GM23338 (cell line): ENCODE measurements at regions not wholly inside any gene's neighbourhood (a gene's known extent, or its start where the extent isn't known, plus 50 kb on each side); places are given as distances from the start of the nearest gene placed in this dataset.

Experiments
- ATAC-seq: fragments of 200-7000 bp; cut with Tn5 transposase; 3 replicates; pipeline ENCODE4 v1.9.1; 2020
- DNase-seq: peaks from one replicate; pipeline ENCODE4 v3.0.0-alpha.2; 2015; ENCODE audit warnings: low spot score
- H2AFZ ChIP-seq: fragments of 200-600 bp; sonication (generic); 2 replicates; pipeline ENCODE4 v1.8.0; 2016; ENCODE audit warnings: antibody characterized with exemption, mild to moderate bottlenecking, moderate library complexity
- H3F3A ChIP-seq: fragments of 200-600 bp; sonication (generic); replicated peaks from 2 replicates; pipeline ENCODE4 v1.8.0; 2017; ENCODE audit warnings: antibody characterized with exemption, mixed run types, low read depth
- H3K27ac ChIP-seq: fragments of 200-600 bp; sonication (generic); 2 replicates; pipeline ENCODE4 v1.6.1; 2016; ENCODE audit warnings: low read depth
- H3K27me3 ChIP-seq: fragments of 200-600 bp; sonication (generic); 2 replicates; pipeline ENCODE4 v1.8.0; 2016; ENCODE audit warnings: mild to moderate bottlenecking, mixed run types, moderate library complexity; ENCODE audit not compliant: insufficient read depth
- H3K36me3 ChIP-seq: fragments of 200-600 bp; sonication (generic); 2 replicates; pipeline ENCODE4 v1.8.0; 2016; ENCODE audit warnings: mild to moderate bottlenecking; ENCODE audit not compliant: insufficient read depth
- H3K4me1 ChIP-seq: fragments of 200-600 bp; sonication (generic); 2 replicates; pipeline ENCODE4 v1.8.0; 2016; ENCODE audit warnings: mild to moderate bottlenecking, moderate library complexity; ENCODE audit not compliant: insufficient read depth
- H3K4me2 ChIP-seq: fragments of 200-600 bp; sonication (generic); 2 replicates; pipeline ENCODE4 v1.7.1; 2017; ENCODE audit warnings: mixed run types
- H3K4me3 ChIP-seq: fragments of 200-600 bp; sonication (generic); 2 replicates; pipeline ENCODE4 v1.6.1; 2016; ENCODE audit warnings: mixed run types
- H3K79me2 ChIP-seq: fragments of 200-600 bp; sonication (generic); replicated peaks from 2 replicates; pipeline ENCODE4 v1.8.0; 2017; ENCODE audit warnings: mild to moderate bottlenecking; ENCODE audit not compliant: insufficient read depth
- H3K9me2 ChIP-seq: fragments of 200-600 bp; sonication (generic); 2 replicates; pipeline ENCODE4 v1.8.0; 2017; ENCODE audit not compliant: insufficient read depth
- H4K20me1 ChIP-seq: fragments of 200-600 bp; sonication (generic); replicated peaks from 2 replicates; pipeline ENCODE4 v1.8.0; 2017; ENCODE audit warnings: mild to moderate bottlenecking; ENCODE audit not compliant: insufficient read depth
- H3K27ac Mint-ChIP-seq: 2 replicates; pipeline ENCODE4 v1.8.0; 2020; ENCODE audit warnings: inconsistent platforms, mild to moderate bottlenecking, moderate library complexity, mixed read lengths
- H3K27me3 Mint-ChIP-seq: 3 replicates; pipeline ENCODE4 v1.8.0; 2022; ENCODE audit warnings: low read depth, mild to moderate bottlenecking, moderate library complexity, mixed read lengths, inconsistent platforms; ENCODE audit not compliant: insufficient read depth, poor library complexity
- H3K36me3 Mint-ChIP-seq: 3 replicates; pipeline ENCODE4 v1.8.0; 2021; ENCODE audit warnings: low read depth, mild to moderate bottlenecking, inconsistent platforms, moderate library complexity, mixed read lengths
- H3K4me1 Mint-ChIP-seq: 3 replicates; pipeline ENCODE4 v1.8.0; 2020; ENCODE audit warnings: mild to moderate bottlenecking, inconsistent platforms, mixed read lengths
- H3K4me3 Mint-ChIP-seq: 3 replicates; pipeline ENCODE4 v1.8.0; 2021; ENCODE audit warnings: moderate library complexity, mild to moderate bottlenecking, inconsistent platforms, mixed read lengths
- H3K9me3 Mint-ChIP-seq: 3 replicates; pipeline ENCODE4 v1.8.0; 2020; ENCODE audit warnings: moderate library complexity, mild to moderate bottlenecking, inconsistent platforms, mixed read lengths
- CREB1 ChIP-seq: fragments of 250-450 bp; sonication (Bioruptor Pico); IDR thresholded peaks from 2 replicates; pipeline ENCODE4 v1.5.0; 2020; ENCODE audit warnings: low read depth, mild to moderate bottlenecking, moderate library complexity
- CTCF ChIP-seq, 2 experiments: fragments of 200-600 bp in 1 of 2; sonication (generic) in 1 of 2; conservative IDR thresholded peaks; 2 replicates each; pipeline versions ENCODE4 v1.5.1 to v1.6.1; 2016 to 2017; ENCODE audit warnings: antibody characterized with exemption in 2 of 2, low read depth in 2 of 2, mild to moderate bottlenecking in 2 of 2, moderate library complexity in 1 of 2
- EZH2 ChIP-seq: fragments of 200-600 bp; sonication (generic); IDR thresholded peaks from one replicate; pipeline ENCODE4 v1.8.0; 2017; ENCODE audit warnings: antibody characterized with exemption, mild to moderate bottlenecking, low read depth; ENCODE audit not compliant: unreplicated experiment
- EZH2phosphoT487 ChIP-seq: fragments of 200-600 bp; sonication (generic); IDR thresholded peaks from one replicate; pipeline ENCODE4 v1.8.1; 2018; ENCODE audit warnings: antibody characterized with exemption; ENCODE audit not compliant: unreplicated experiment
- JUNB ChIP-seq: IDR thresholded peaks from one replicate; pipeline ENCODE4 v1.6.1; 2016; ENCODE audit warnings: antibody characterized with exemption; ENCODE audit not compliant: unreplicated experiment
- REST ChIP-seq: IDR thresholded peaks from one replicate; pipeline ENCODE4 v1.6.1; 2018; ENCODE audit warnings: antibody characterized with exemption; ENCODE audit not compliant: unreplicated experiment
- ZNF114 ChIP-seq: fragments of 250-450 bp; sonication (Bioruptor Pico); IDR thresholded peaks from 2 replicates; pipeline ENCODE4 v1.5.0; 2020; ENCODE audit warnings: mild to moderate bottlenecking, moderate library complexity
- ZNF462 ChIP-seq: fragments of 250-450 bp; sonication (Bioruptor Pico); IDR thresholded peaks from 2 replicates; pipeline ENCODE4 v1.5.0; 2020; ENCODE audit warnings: mild to moderate bottlenecking, moderate library complexity

- H3K27me3 Mint-ChIP-seq: peaks cover 21% of the 10 kb centered on the region
- H3K4me3 Mint-ChIP-seq: no peak overlapping the region
- DNase-seq: no peak
- Histone ChIP-seq H3K4me2 (no peak overlapping the region), H3K79me2 (no peaks in the 10 kb centered on the region), H3K4me1 (peaks cover 29% of the 10 kb centered on the region), H2AFZ (no peak overlapping the region), H3K4me3 (no peak overlapping the region), H3F3A (no peaks in the 10 kb centered on the region), H4K20me1 (no peaks in the 10 kb centered on the region), H3K36me3 (no peaks in the 10 kb centered on the region), H3K27ac (no peak overlapping the region), H3K27me3 (peaks cover 11% of the 10 kb centered on the region), H3K9me2 (peaks cover 9% of the 10 kb centered on the region; the same call in 1 of the 2 replicates)
- no peak for ATAC-seq
- peaks cover 29% of the 10 kb centered on the region for H3K4me1 Mint-ChIP-seq
- H3K9me3 Mint-ChIP-seq: peaks cover under 1% of the 10 kb centered on the region; the same call in 1 of the 3 replicates
- no peak overlapping the region for H3K27ac Mint-ChIP-seq
- TF ChIP-seq REST (no peak), EZH2phosphoT487 (no peak)
- peaks cover 3% of the 10 kb centered on the region; the same call in 1 of the 3 replicates for H3K36me3 Mint-ChIP-seq
Observed at GRCh38 chr2:219968685-219969345, 341.4 kb downstream of the SLC4A3 start.

GRCh38 chr2:219969508-219969907 is 342.1 kb downstream of the SLC4A3 start:
- Histone ChIP-seq H3K9me2 (peaks cover 16% of the 10 kb centered on the region; the same call in 1 of the 2 replicates), H2AFZ (no peak overlapping the region), H4K20me1 (no peaks in the 10 kb centered on the region), H3K27ac (no peak overlapping the region), H3K4me2 (no peak overlapping the region), H3K79me2 (no peaks in the 10 kb centered on the region), H3F3A (no peaks in the 10 kb centered on the region), H3K4me1 (peaks cover 24% of the 10 kb centered on the region), H3K36me3 (no peaks in the 10 kb centered on the region), H3K27me3 (peaks cover 4% of the 10 kb centered on the region; the same call in 1 of the 2 replicates), H3K4me3 (no peak overlapping the region)
- ATAC-seq: no peak
- Mint-ChIP-seq H3K4me1 (peaks cover 29% of the 10 kb centered on the region), H3K27me3 (peaks cover 15% of the 10 kb centered on the region), H3K9me3 (no peaks in the 10 kb centered on the region), H3K36me3 (peaks cover 3% of the 10 kb centered on the region; the same call in 1 of the 3 replicates), H3K4me3 (no peak overlapping the region), H3K27ac (no peak overlapping the region)
- DNase-seq: no peak
- TF ChIP-seq EZH2phosphoT487: no peak
- no peak for TF ChIP-seq CTCF (conservative IDR thresholded peaks at IDR 0.05; ENCODE audit: low read depth in 2 of 2)
- TF ChIP-seq CREB1 (CRISPR knock-in tag): no peak
- TF ChIP-seq ZNF114 (CRISPR knock-in tag): no peak
- TF ChIP-seq JUNB: no peak
- TF ChIP-seq EZH2: no peak
- no peak for TF ChIP-seq ZNF462 (CRISPR knock-in tag)
